NCI-H226 (cell line): ENCODE measurements at regions not wholly inside any gene's neighbourhood (a gene's known extent, or its start where the extent isn't known, plus 50 kb on each side); places are given as distances from the start of the nearest gene placed in this dataset.
A peak's percentile ranks its signal among the peaks of the same experiment; 100 is the strongest.

Experiments used
- DNase-seq: peaks from one replicate; pipeline ENCODE4 v3.0.0-alpha.2; 2015

- no peak for DNase-seq
Measured at GRCh38 chr10:20726381-20726780, 170.7 kb downstream of the NEBL start.

GRCh38 chr10:20714979-20715378 lies 182.1 kb downstream of the NEBL start:
- DNase-seq: no peak

- DNase-seq: no peak
Measured at GRCh38 chr10:20714518-20714917, 182.6 kb downstream of the NEBL start.

- DNase-seq: no peak
Measured at GRCh38 chr10:20713420-20713819, 183.7 kb downstream of the NEBL start.

- no peak for DNase-seq
Measured at GRCh38 chr10:20712774-20713173, 184.3 kb downstream of the NEBL start.

GRCh38 chr10:20709708-20710107 lies 187.4 kb downstream of the NEBL start:
- DNase-seq: no peak

GRCh38 chr10:20708305-20708704 lies 188.8 kb downstream of the NEBL start:
- DNase-seq: no peak

GRCh38 chr10:20707251-20707650 lies 189.9 kb downstream of the NEBL start:
- no peak for DNase-seq

- DNase-seq: no peak
Measured at GRCh38 chr10:20698837-20699236, 198.3 kb downstream of the NEBL start.

GRCh38 chr10:20694296-20694695 lies 202.8 kb downstream of the NEBL start:
- peak; percentile 56 for DNase-seq

- DNase-seq: no peak
Measured at GRCh38 chr10:20688797-20689544, 208.1 kb downstream of the NEBL start.

GRCh38 chr10:20686015-20686635 lies 211.0 kb downstream of the NEBL start:
- DNase-seq: no peak

GRCh38 chr10:20685462-20685861 lies 211.6 kb downstream of the NEBL start:
- no peak for DNase-seq

GRCh38 chr10:20683345-20683744 lies 213.8 kb downstream of the NEBL start:
- DNase-seq: no peak

GRCh38 chr10:20682782-20683181 lies 214.3 kb downstream of the NEBL start:
- no peak for DNase-seq

GRCh38 chr10:20677340-20677739 lies 219.8 kb downstream of the NEBL start:
- no peak for DNase-seq

GRCh38 chr10:20674926-20675325 lies 222.2 kb downstream of the NEBL start:
- no peak for DNase-seq

- DNase-seq: no peak
Measured at GRCh38 chr10:20673175-20673574, 223.9 kb downstream of the NEBL start.

- no peak for DNase-seq
Measured at GRCh38 chr10:20672741-20673140, 224.4 kb downstream of the NEBL start.

GRCh38 chr10:20670579-20670978 lies 226.5 kb downstream of the NEBL start:
- DNase-seq: no peak

- DNase-seq: no peak
Measured at GRCh38 chr10:20668985-20669384, 228.1 kb downstream of the NEBL start.

- DNase-seq: no peak
Measured at GRCh38 chr10:20662742-20663141, 234.4 kb downstream of the NEBL start.

GRCh38 chr10:20659225-20659624 lies 237.9 kb downstream of the NEBL start:
- DNase-seq: no peak

GRCh38 chr10:20658158-20658557 lies 239.0 kb downstream of the NEBL start:
- no peak for DNase-seq

GRCh38 chr10:20656886-20657285 lies 240.2 kb downstream of the NEBL start:
- DNase-seq: no peak
